Gastrocnemius medialis (tissue), 4 donors: ENCODE measurements at regions not wholly inside any gene's neighbourhood (a gene's known extent, or its start where the extent isn't known, plus 50 kb on each side); places are given as distances from the start of the nearest gene placed in this dataset.
"Not testable (repeated sequence)": the region's sequence is repeated elsewhere in the genome, so short reads cannot be mapped to it uniquely, and the experiment has no call there.

Experiments used
- ATAC-seq, 2 donors: fragments of 150-250 bp; one replicate each; pipeline ENCODE4 v1.9.1; 2016
- DNase-seq, 2 donors: peaks; one replicate each; pipeline ENCODE4 v3.0.0-alpha.2; 2019
- H3K27ac ChIP-seq, 4 donors: fragments of 200-600 bp; sonication (generic); 1 replicate in 1 of 4; 2 replicates in 3 of 4; pipeline ENCODE4 v1.5.1; 2016 to 2018; ENCODE audit warnings: mild to moderate bottlenecking in 2 of 4, moderate library complexity in 1 of 4
- H3K27me3 ChIP-seq, 3 donors: fragments of 200-600 bp; sonication (generic) in 2 of 3; 1 replicate in 1 of 3; 2 replicates in 2 of 3; pipeline versions ENCODE4 v1.5.1 to v1.6.0; 2016 to 2019; ENCODE audit warnings: mild to moderate bottlenecking in 1 of 3, moderate library complexity in 1 of 3
- H3K36me3 ChIP-seq, 2 donors: fragments of 200-600 bp; sonication (generic) in 1 of 2; one replicate each; pipeline ENCODE4 v1.5.1; 2017 to 2018
- H3K4me1 ChIP-seq, 2 donors: fragments of 200-600 bp; sonication (generic) in 1 of 2; one replicate each; pipeline ENCODE4 v1.5.1; 2016 to 2017; ENCODE audit warnings: mild to moderate bottlenecking in 2 of 2
- H3K4me3 ChIP-seq, 4 donors: fragments of 200-600 bp; sonication (generic) in 3 of 4; 1 replicate in 1 of 4; 2 replicates in 3 of 4; pipeline ENCODE4 v1.5.1; 2016 to 2019; ENCODE audit warnings: mild to moderate bottlenecking in 2 of 4
- H3K9me3 ChIP-seq, 3 donors: fragments of 200-600 bp; sonication (generic) in 2 of 3; 1 replicate in 1 of 3; 2 replicates in 2 of 3; pipeline ENCODE4 v1.5.1; 2016 to 2019
- CTCF ChIP-seq, 5 experiments: fragments of 450-650 bp in 3 of 5; fragments of 200-600 bp in 2 of 5; sonication (generic) in 2 of 5; IDR thresholded peaks in 4 of 5; conservative IDR thresholded peaks in 1 of 5; 1 replicate in 4 of 5; 2 replicates in 1 of 5; pipeline ENCODE4 v1.5.1; 2016 to 2019; ENCODE audit warnings: antibody characterized with exemption in 5 of 5, mild to moderate bottlenecking in 3 of 5, moderate library complexity in 3 of 5
- POLR2A ChIP-seq, 2 donors: fragments of 450-650 bp; IDR thresholded peaks; one replicate each; pipeline ENCODE4 v1.6.1; 2017; ENCODE audit warnings: antibody characterized with exemption in 2 of 2, mild to moderate bottlenecking in 2 of 2, moderate library complexity in 2 of 2
- in situ Hi-C, 4 donors: fragments of 200-750 bp; cut with MboI; loops; one replicate each; pipeline versions ENCODE4 v1.15.0 to v1.8.0; 2017; ENCODE audit warnings: low sequenced_read_pairs in 4 of 4
- intact Hi-C: fragments of 100-400 bp; cut with DNase I; formaldehyde crosslinking; loops from one replicate; pipeline ENCODE4 v1.15.1; 2023; ENCODE audit warnings: low total_unique reads

- H3K4me1 ChIP-seq, H3K27me3 ChIP-seq, H3K27ac ChIP-seq, H3K36me3 ChIP-seq, in situ Hi-C loops, H3K4me3 ChIP-seq, intact Hi-C loops, DNase-seq, H3K9me3 ChIP-seq, ATAC-seq: not testable (repeated sequence)
Observed at GRCh38 chr9:78172610-78173009, 63.3 kb upstream of the CEP78 start.

- H3K27me3 ChIP-seq: no peaks in the 10 kb centered on the region
- TF ChIP-seq POLR2A (IDR thresholded peaks at IDR 0.05) (no peak), CTCF (IDR thresholded peaks at IDR 0.05 in 4 of 5, conservative IDR thresholded peaks at IDR 0.05 in 1 of 5) (no peak)
- H3K36me3 ChIP-seq: no peaks in the 10 kb centered on the region
- no peaks in the 10 kb centered on the region for H3K9me3 ChIP-seq
- H3K27ac ChIP-seq: no peak overlapping the region
- in situ Hi-C loops (no loop called here), intact Hi-C loops (no loop called here)
- ATAC-seq (no peak), DNase-seq (no peak)
- H3K4me1 ChIP-seq: no peaks in the 10 kb centered on the region
- H3K4me3 ChIP-seq: no peak overlapping the region
Observed at GRCh38 chr9:78171651-78172050, 64.2 kb upstream of the CEP78 start.

- ATAC-seq: no peak
- no peaks in the 10 kb centered on the region for H3K9me3 ChIP-seq
- TF ChIP-seq CTCF (IDR thresholded peaks at IDR 0.05 in 4 of 5, conservative IDR thresholded peaks at IDR 0.05 in 1 of 5): no peak
- no peak for TF ChIP-seq POLR2A (IDR thresholded peaks at IDR 0.05)
- H3K27ac ChIP-seq: no peak overlapping the region
- no peaks in the 10 kb centered on the region for H3K4me1 ChIP-seq
- no peaks in the 10 kb centered on the region for H3K36me3 ChIP-seq
- intact Hi-C loops: no loop called here
- no peak for DNase-seq
- in situ Hi-C loops: no loop called here
- H3K27me3 ChIP-seq: no peaks in the 10 kb centered on the region
- no peak overlapping the region for H3K4me3 ChIP-seq
Observed at GRCh38 chr9:78169125-78169524, 66.8 kb upstream of the CEP78 start.

GRCh38 chr9:78167356-78167755 is 68.5 kb upstream of the CEP78 start:
- no peaks in the 10 kb centered on the region for H3K27me3 ChIP-seq
- ATAC-seq (no peak), DNase-seq (no peak)
- no peaks in the 10 kb centered on the region for H3K36me3 ChIP-seq
- H3K9me3 ChIP-seq: no peaks in the 10 kb centered on the region
- H3K4me3 ChIP-seq: no peak overlapping the region
- in situ Hi-C loops: no loop called here
- H3K4me1 ChIP-seq: no peaks in the 10 kb centered on the region
- TF ChIP-seq POLR2A (IDR thresholded peaks at IDR 0.05): no peak
- no peak for TF ChIP-seq CTCF (IDR thresholded peaks at IDR 0.05 in 4 of 5, conservative IDR thresholded peaks at IDR 0.05 in 1 of 5)
- intact Hi-C loops: no loop called here
- no peak overlapping the region for H3K27ac ChIP-seq

- Histone ChIP-seq H3K27ac (no peak overlapping the region), H3K27me3 (no peaks in the 10 kb centered on the region), H3K4me1 (no peaks in the 10 kb centered on the region), H3K4me3 (no peak overlapping the region), H3K9me3 (no peaks in the 10 kb centered on the region), H3K36me3 (no peaks in the 10 kb centered on the region)
- in situ Hi-C loops (no loop called here), intact Hi-C loops (no loop called here)
- TF ChIP-seq POLR2A (IDR thresholded peaks at IDR 0.05): no peak
- TF ChIP-seq CTCF (IDR thresholded peaks at IDR 0.05 in 4 of 5, conservative IDR thresholded peaks at IDR 0.05 in 1 of 5): no peak
- no peak for DNase-seq
- ATAC-seq: no peak
Observed at GRCh38 chr9:78163834-78164233, 72.0 kb upstream of the CEP78 start.
